K562 (cell line): ENCODE measurements at regions not wholly inside any gene's neighbourhood (a gene's known extent, or its start where the extent isn't known, plus 50 kb on each side); places are given as distances from the start of the nearest gene placed in this dataset.

Experiments
- ATAC-seq: fragments of 200-7000 bp; cut with Tn5 transposase; 3 replicates; pipeline ENCODE4 v1.9.1; 2020; ENCODE audit warnings: moderate library complexity
- BruUV-seq: library from RNA; stranded (reverse); fragments of 400-500 nt; replicated peaks from 2 replicates; lab custom pipeline; 2021; lab: Mats Ljungman, UMichigan
- CTCF ChIA-PET: fragments of 300-600 bp; formaldehyde crosslinking; extraction: SDS; loops from one replicate; lab custom pipeline; 2021; ENCODE audit warnings: low intra/inter-chr PET ratio; lab: Yijun Ruan, JAX
- POLR2A ChIA-PET: fragments of 300-600, 350-650 bp; sonication (Branson Sonifier 250); formaldehyde crosslinking; extraction: SDS; loops from one replicate; lab custom pipeline; 2021; ENCODE audit warnings: antibody characterized with exemption, inconsistent platforms; lab: Yijun Ruan, JAX
- DNase-seq, 4 experiments: peaks; one replicate each; pipeline versions ENCODE4 v3.0.0 to v3.0.0-alpha.2; 2011 to 2018; ENCODE audit warnings: low spot score in 3 of 4, mixed read lengths in 3 of 4; ENCODE audit errors: extremely low read depth in 1 of 4
- FAIRE-seq: peaks from 2 replicates; lab custom pipeline; 2011; peaks lifted over from hg19 to GRCh38; lab: Jason Lieb, UNC
- H2AFZ ChIP-seq: 2 replicates; pipeline ENCODE4 v1.6.0; 2011; ENCODE audit warnings: low read depth, low read length, control low read depth, inconsistent platforms
- H3K27ac ChIP-seq: fragments of 200-600 bp; 3 replicates; pipeline ENCODE4 v1.8.0; 2011; ENCODE audit warnings: low read depth, mild to moderate bottlenecking, control low read depth, inconsistent platforms, low read length, moderate library complexity, mixed read lengths; ENCODE audit errors: extremely low read depth
- H3K27me3 ChIP-seq, 2 experiments: fragments of 300-600 bp in 1 of 2; 2 replicates in 1 of 2; 3 replicates in 1 of 2; pipeline versions ENCODE4 v1.6.0 to v1.8.0; 2011; ENCODE audit warnings: inconsistent platforms in 2 of 2, low read length in 2 of 2, mild to moderate bottlenecking in 1 of 2, mixed read lengths in 1 of 2, moderate library complexity in 1 of 2; ENCODE audit not compliant: control insufficient read depth in 2 of 2, insufficient read depth in 2 of 2
- H3K36me3 ChIP-seq: fragments of 300-600 bp; 3 replicates; pipeline ENCODE4 v1.8.0; 2011; ENCODE audit warnings: mild to moderate bottlenecking, low read length, inconsistent platforms; ENCODE audit not compliant: control insufficient read depth, insufficient read depth
- H3K4me1 ChIP-seq, 2 experiments: fragments of 200-600 bp in 1 of 2; replicated peaks in 1 of 2; 2 replicates in 1 of 2; 3 replicates in 1 of 2; pipeline versions ENCODE4 v1.5.1 to v1.8.0; 2011; ENCODE audit warnings: inconsistent platforms in 2 of 2, low read length in 2 of 2, mild to moderate bottlenecking in 1 of 2, mixed read lengths in 1 of 2, moderate library complexity in 1 of 2; ENCODE audit not compliant: control insufficient read depth in 2 of 2, insufficient read depth in 2 of 2
- H3K4me2 ChIP-seq: 2 replicates; pipeline ENCODE4 v1.6.1; 2011; ENCODE audit warnings: low read length, control low read depth, inconsistent platforms, mixed read lengths; ENCODE audit not compliant: insufficient read depth
- H3K4me3 ChIP-seq: fragments of 200-600 bp; sonication (generic), shearing (Covaris generic); 2 replicates; pipeline ENCODE4 v1.5.1; 2016; ENCODE audit warnings: control low read depth, inconsistent platforms
- H3K79me2 ChIP-seq: fragments of 200-600 bp; 3 replicates; pipeline ENCODE4 v1.8.0; 2011; ENCODE audit warnings: low read length, inconsistent platforms; ENCODE audit not compliant: control insufficient read depth, insufficient read depth
- H3K9ac ChIP-seq, 2 experiments: 2 replicates each; pipeline versions ENCODE4 v1.6.0 to v1.6.1; 2011; ENCODE audit warnings: low read depth in 2 of 2, low read length in 2 of 2, control low read depth in 1 of 2, inconsistent platforms in 1 of 2, mild to moderate bottlenecking in 1 of 2, mixed read lengths in 1 of 2; ENCODE audit not compliant: insufficient read depth in 1 of 2
- H3K9me1 ChIP-seq: one replicate; pipeline ENCODE4 v1.6.0; 2011; ENCODE audit warnings: inconsistent platforms, mild to moderate bottlenecking, low read length, moderate library complexity; ENCODE audit not compliant: control insufficient read depth, insufficient read depth
- H3K9me3 ChIP-seq: replicated peaks from 2 replicates; pipeline ENCODE4 v1.5.1; 2011; ENCODE audit warnings: low read depth, low read length, inconsistent platforms; ENCODE audit not compliant: control insufficient read depth, insufficient read depth
- H4K20me1 ChIP-seq: replicated peaks from 2 replicates; pipeline ENCODE4 v1.6.1; 2011; ENCODE audit warnings: low read length, inconsistent platforms, mixed read lengths; ENCODE audit not compliant: control insufficient read depth, insufficient read depth
- E2F8 ChIP-seq: fragments of 450-650 bp; IDR thresholded peaks from 2 replicates; pipeline ENCODE4 v1.7.1; 2018; ENCODE audit warnings: mild to moderate bottlenecking, low read depth; ENCODE audit not compliant: partially characterized antibody
- TEAD2 ChIP-seq: fragments of 450-650 bp; IDR thresholded peaks from 2 replicates; pipeline ENCODE4 v1.6.1; 2016; ENCODE audit warnings: missing genetic modification characterization, control low read depth, missing compliant biosample characterization
- ZNF311 ChIP-seq: fragments of 250-450 bp; sonication (Bioruptor Pico); IDR thresholded peaks from 2 replicates; pipeline ENCODE4 v1.4.0; 2020; ENCODE audit warnings: mild to moderate bottlenecking, moderate library complexity
- WGBS: fragments of 100-300 bp; shearing (Covaris generic); methylation state at CpG from one replicate; pipeline ENCODE4 v1.1.6; 2016; ENCODE audit warnings: low coverage, mixed read lengths; ENCODE audit not compliant: insufficient coverage; ENCODE audit errors: missing lambda C conversion rate; 5-methylcytosine and 5-hydroxymethylcytosine counted together
- in situ Hi-C: fragments of 300-500 bp; cut with MboI; formaldehyde crosslinking; loops from 4 replicates; pipeline ENCODE4 v1.15.0; 2018; ENCODE audit warnings: inconsistent platforms, mixed read lengths
- intact Hi-C: fragments of 100-400 bp; cut with micrococcal nuclease; formaldehyde crosslinking; loops from 2 replicates; pipeline ENCODE4 v1.14.2; 2022

- ATAC-seq, result no peak
- no peak overlapping the region for H3K9ac ChIP-seq
- FAIRE-seq, result no peak
Measured at GRCh38 chr5:74409166-74409706, 231.3 kb downstream of the ENC1 start.

More at GRCh38 chr5:74409166-74409706, 231.3 kb downstream of the ENC1 start:
- H4K20me1 ChIP-seq, result no peaks in the 10 kb centered on the region
- H3K4me3 ChIP-seq, result no peak overlapping the region
- ChIA-PET CTCF (no interaction called here), POLR2A (no interaction called here)
- WGBS, result 5% methylated on average over 4 of the region's 4 CpGs
- no peak overlapping the region for H3K27ac ChIP-seq
- no peaks in the 10 kb centered on the region for H3K36me3 ChIP-seq
- no peak for DNase-seq
- BruUV-seq, result no TSS peak
- no peak overlapping the region for H2AFZ ChIP-seq
- peaks cover 0 to 8% of the 10 kb centered on the region in 2 experiments; a peak in 1 of 5 replicates for H3K27me3 ChIP-seq
- H3K9me3 ChIP-seq, result no peaks in the 10 kb centered on the region
- H3K4me1 ChIP-seq, result peaks cover 0 to 7% of the 10 kb centered on the region in 2 experiments; a peak in 2 of 5 replicates
- intact Hi-C loops (no loop called here), in situ Hi-C loops (no loop called here)
- TF ChIP-seq ZNF311 (CRISPR knock-in tag) (no peak), E2F8 (no peak), TEAD2 (no peak)
- no peaks in the 10 kb centered on the region for H3K79me2 ChIP-seq
- no peak overlapping the region for H3K4me2 ChIP-seq
- H3K9me1 ChIP-seq, result no peaks in the 10 kb centered on the region
